Liver (tissue), 8 donors: ENCODE measurements at regions not wholly inside any gene's neighbourhood (a gene's known extent, or its start where the extent isn't known, plus 50 kb on each side); places are given as distances from the start of the nearest gene placed in this dataset.

Source experiments
- DNase-seq: peaks from one replicate; pipeline ENCODE4 v3.0.0-alpha.2; 2017; ENCODE audit warnings: low spot score
- H3K27ac ChIP-seq, 2 donors: one replicate each; pipeline ENCODE4 v1.7.0; 2013; ENCODE audit warnings: inconsistent platforms in 2 of 2, low read length in 2 of 2, control low read depth in 1 of 2, low read depth in 1 of 2, mild to moderate bottlenecking in 1 of 2
- H3K27me3 ChIP-seq, 4 donors: one replicate each; pipeline versions ENCODE4 v1.6.1 to v1.7.0; 2013; ENCODE audit warnings: low read length in 3 of 4, inconsistent platforms in 1 of 4, mild to moderate bottlenecking in 1 of 4, moderate library complexity in 1 of 4; ENCODE audit not compliant: control insufficient read depth in 4 of 4, insufficient read depth in 4 of 4
- H3K36me3 ChIP-seq, 4 donors: one replicate each; pipeline versions ENCODE4 v1.6.1 to v1.7.0; 2013; ENCODE audit warnings: low read length in 3 of 4, mild to moderate bottlenecking in 3 of 4, low read depth in 1 of 4, moderate library complexity in 1 of 4; ENCODE audit not compliant: control insufficient read depth in 4 of 4, insufficient read depth in 3 of 4
- H3K4me1 ChIP-seq, 4 donors: one replicate each; pipeline versions ENCODE4 v1.6.1 to v1.7.0; 2013; ENCODE audit warnings: low read length in 3 of 4, mild to moderate bottlenecking in 3 of 4, moderate library complexity in 1 of 4; ENCODE audit not compliant: control insufficient read depth in 4 of 4, insufficient read depth in 4 of 4
- H3K4me3 ChIP-seq, 3 donors: one replicate each; pipeline versions ENCODE4 v1.6.1 to v1.7.0; 2013; ENCODE audit warnings: low read length in 3 of 3, control low read depth in 1 of 3, low read depth in 1 of 3, mild to moderate bottlenecking in 1 of 3
- H3K9ac ChIP-seq, 2 donors: one replicate each; pipeline ENCODE4 v1.7.0; 2013; ENCODE audit warnings: low read length in 2 of 2, mild to moderate bottlenecking in 2 of 2, moderate library complexity in 2 of 2, control low read depth in 1 of 2, low read depth in 1 of 2
- H3K9me3 ChIP-seq, 4 donors: one replicate each; pipeline versions ENCODE4 v1.6.1 to v1.7.0; 2013; ENCODE audit warnings: low read length in 3 of 4; ENCODE audit not compliant: control insufficient read depth in 4 of 4
- CTCF ChIP-seq: fragments of 150-350 bp; IDR thresholded peaks from 2 replicates; pipeline ENCODE4 v1.5.1; 2017; ENCODE audit warnings: improper control_type of control experiment, low read depth, low read length; ENCODE audit not compliant: missing input control
- EGR1 ChIP-seq, 2 donors: IDR thresholded peaks; 2 replicates each; pipeline ENCODE4 v1.6.1; 2016 to 2018; ENCODE audit warnings: antibody characterized with exemption in 2 of 2, low read depth in 2 of 2
- FOXA1 ChIP-seq: IDR thresholded peaks from 2 replicates; pipeline ENCODE4 v1.6.1; 2016; ENCODE audit warnings: antibody characterized with exemption
- FOXA2 ChIP-seq: IDR thresholded peaks from 2 replicates; pipeline ENCODE4 v1.6.1; 2016; ENCODE audit warnings: antibody characterized with exemption
- GABPA ChIP-seq, 2 donors: IDR thresholded peaks in 1 of 2; conservative IDR thresholded peaks in 1 of 2; 2 replicates each; pipeline ENCODE4 v1.6.1; 2016; ENCODE audit warnings: antibody characterized with exemption in 2 of 2, mild to moderate bottlenecking in 1 of 2, moderate library complexity in 1 of 2
- HNF4A ChIP-seq, 2 donors: conservative IDR thresholded peaks; 2 replicates each; pipeline ENCODE4 v1.6.1; 2016; ENCODE audit warnings: antibody characterized with exemption in 2 of 2, mild to moderate bottlenecking in 2 of 2
- HNF4G ChIP-seq: IDR thresholded peaks from 2 replicates; pipeline ENCODE4 v1.6.1; 2016; ENCODE audit warnings: antibody characterized with exemption
- JUND ChIP-seq, 2 donors: IDR thresholded peaks; 2 replicates each; pipeline ENCODE4 v1.6.1; 2016; ENCODE audit warnings: antibody characterized with exemption in 2 of 2
- MAX ChIP-seq: IDR thresholded peaks from 2 replicates; pipeline ENCODE4 v1.6.1; 2016; ENCODE audit warnings: antibody characterized with exemption
- RAD21 ChIP-seq, 2 donors: IDR thresholded peaks; 2 replicates each; pipeline ENCODE4 v1.6.1; 2016; ENCODE audit warnings: antibody characterized with exemption in 2 of 2, mild to moderate bottlenecking in 2 of 2
- RXRA ChIP-seq, 2 donors: IDR thresholded peaks; 2 replicates each; pipeline ENCODE4 v1.6.1; 2017 to 2018; ENCODE audit warnings: antibody characterized with exemption in 2 of 2, mild to moderate bottlenecking in 1 of 2
- SP1 ChIP-seq: IDR thresholded peaks from 2 replicates; pipeline ENCODE4 v1.6.1; 2018; ENCODE audit warnings: antibody characterized with exemption, mild to moderate bottlenecking
- TAF1 ChIP-seq: conservative IDR thresholded peaks from 2 replicates; pipeline ENCODE4 v1.6.1; 2016; ENCODE audit warnings: antibody characterized with exemption, mild to moderate bottlenecking
- YY1 ChIP-seq: IDR thresholded peaks from 2 replicates; pipeline ENCODE4 v1.6.1; 2016; ENCODE audit warnings: antibody characterized with exemption, mild to moderate bottlenecking
- WGBS: extraction: QIAGEN DNeasy Blood & Tissue Kit; methylation state at CpG from one replicate; pipeline ENCODE4 v1.1.7; 2013; 5-methylcytosine and 5-hydroxymethylcytosine counted together
- TF ChIP-seq, protein P1 (sequence below): IDR thresholded peaks from 2 replicates; pipeline ENCODE4 v1.6.1; 2016; ENCODE audit warnings: antibody characterized with exemption
- TF ChIP-seq, protein P2 (sequence below): IDR thresholded peaks from 2 replicates; pipeline ENCODE4 v1.6.1; 2016; ENCODE audit warnings: antibody characterized with exemption
- TF ChIP-seq, protein P3 (sequence below): IDR thresholded peaks from 2 replicates; pipeline ENCODE4 v1.6.1; 2016; ENCODE audit warnings: antibody characterized with exemption, mild to moderate bottlenecking
- donor health status: healthy.
- donor health status: healthy.
- donor health status: healthy.
- donor health status: healthy.
- donor health status: healthy.

- TF ChIP-seq, protein P1, sequence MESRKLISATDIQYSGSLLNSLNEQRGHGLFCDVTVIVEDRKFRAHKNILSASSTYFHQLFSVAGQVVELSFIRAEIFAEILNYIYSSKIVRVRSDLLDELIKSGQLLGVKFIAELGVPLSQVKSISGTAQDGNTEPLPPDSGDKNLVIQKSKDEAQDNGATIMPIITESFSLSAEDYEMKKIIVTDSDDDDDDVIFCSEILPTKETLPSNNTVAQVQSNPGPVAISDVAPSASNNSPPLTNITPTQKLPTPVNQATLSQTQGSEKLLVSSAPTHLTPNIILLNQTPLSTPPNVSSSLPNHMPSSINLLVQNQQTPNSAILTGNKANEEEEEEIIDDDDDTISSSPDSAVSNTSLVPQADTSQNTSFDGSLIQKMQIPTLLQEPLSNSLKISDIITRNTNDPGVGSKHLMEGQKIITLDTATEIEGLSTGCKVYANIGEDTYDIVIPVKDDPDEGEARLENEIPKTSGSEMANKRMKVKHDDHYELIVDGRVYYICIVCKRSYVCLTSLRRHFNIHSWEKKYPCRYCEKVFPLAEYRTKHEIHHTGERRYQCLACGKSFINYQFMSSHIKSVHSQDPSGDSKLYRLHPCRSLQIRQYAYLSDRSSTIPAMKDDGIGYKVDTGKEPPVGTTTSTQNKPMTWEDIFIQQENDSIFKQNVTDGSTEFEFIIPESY = no peak
- TF ChIP-seq TAF1 = no peak
These were observed 56.9 kb upstream of the GPRIN3 start (continued) for GRCh38 chr4:89364541-89364940.

DNA sequence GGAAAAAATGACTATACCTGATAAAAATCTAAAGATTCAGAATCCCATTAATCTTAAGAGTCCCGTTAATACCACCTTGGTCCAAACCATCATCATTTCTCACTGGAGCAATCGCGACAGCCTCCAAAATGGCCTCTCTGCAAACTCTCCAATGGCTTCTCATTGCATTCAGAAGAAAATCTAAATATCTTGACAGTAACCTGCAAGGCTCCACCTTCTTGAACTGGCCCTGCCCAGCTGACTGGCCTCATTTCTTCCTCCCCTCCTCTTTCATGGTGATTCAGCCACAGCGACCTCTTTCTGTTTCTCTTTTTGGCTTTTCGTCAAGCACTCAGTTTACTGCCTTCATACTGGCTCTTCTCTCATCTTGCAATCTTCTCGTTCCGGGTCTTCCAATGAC lies 56.2 kb upstream of the GPRIN3 start:
- H3K4me3 ChIP-seq = no peak overlapping the region
- no peak overlapping the region for H3K27ac ChIP-seq
- TF ChIP-seq GABPA (IDR thresholded peaks at IDR 0.05 in 1 of 2, conservative IDR thresholded peaks at IDR 0.05 in 1 of 2) (no peak), JUND (IDR thresholded peaks at IDR 0.05) (no peak), EGR1 (IDR thresholded peaks at IDR 0.05; ENCODE audit: low read depth in 2 of 2) (no peak), MAX (no peak), HNF4G (no peak), RAD21 (IDR thresholded peaks at IDR 0.05) (no peak), FOXA1 (no peak), HNF4A (conservative IDR thresholded peaks at IDR 0.05) (no peak), CTCF (no peak), SP1 (no peak)
- no peaks in the 10 kb centered on the region for H3K36me3 ChIP-seq
- no peak overlapping the region for H3K9ac ChIP-seq
- no peaks in the 10 kb centered on the region for H3K4me1 ChIP-seq
- H3K27me3 ChIP-seq = peaks cover 0 to 3% (median 0%) of the 10 kb centered on the region in 4 donors
- WGBS = 89% methylated on average over 7 of the region's 7 CpGs
- no peak for DNase-seq
- no peaks in the 10 kb centered on the region for H3K9me3 ChIP-seq

DNA sequence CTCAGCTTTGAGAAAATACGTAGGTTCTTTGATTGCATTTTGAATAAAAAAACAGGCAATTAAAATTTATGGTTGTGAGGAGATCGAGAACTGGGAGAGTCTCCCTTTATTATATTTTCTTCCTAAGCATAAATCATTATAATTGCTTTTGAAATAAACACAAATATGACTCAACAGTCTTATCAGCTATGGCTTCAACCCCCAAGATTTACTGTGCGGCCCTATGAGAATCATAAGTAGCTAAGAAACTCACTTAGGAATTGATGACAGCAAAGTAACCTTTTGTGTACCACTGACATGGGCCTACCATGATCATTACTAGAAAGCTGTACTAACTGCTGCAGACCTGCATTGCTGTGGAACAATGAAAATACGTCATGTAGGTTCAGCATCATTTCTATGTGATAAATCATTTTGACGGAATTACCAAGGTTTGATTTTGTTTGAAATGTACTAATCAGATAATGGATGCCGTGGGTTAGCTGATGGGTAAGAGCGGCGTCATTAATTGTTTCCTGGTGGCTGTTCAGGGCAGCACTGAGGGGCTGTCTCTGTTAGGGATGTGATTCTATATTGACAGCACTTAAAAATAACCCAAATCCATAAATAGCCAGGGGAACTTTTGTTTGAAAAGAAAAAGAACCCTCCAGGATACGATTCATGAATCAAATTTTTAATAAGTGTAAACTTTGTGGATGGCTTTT lies 51.5 kb upstream of the GPRIN3 start:
- Histone ChIP-seq H3K4me3 (no peak overlapping the region), H3K9ac (no peak overlapping the region), H3K9me3 (no peaks in the 10 kb centered on the region), H3K4me1 (no peaks in the 10 kb centered on the region), H3K36me3 (no peaks in the 10 kb centered on the region), H3K27me3 (peaks cover 0 to 3% (median 0%) of the 10 kb centered on the region in 4 donors), H3K27ac (no peak overlapping the region)
- 83% methylated on average over 9 of the region's 9 CpGs for WGBS
- DNase-seq = no peak
- no peak for TF ChIP-seq FOXA2
- TF ChIP-seq, protein P2, sequence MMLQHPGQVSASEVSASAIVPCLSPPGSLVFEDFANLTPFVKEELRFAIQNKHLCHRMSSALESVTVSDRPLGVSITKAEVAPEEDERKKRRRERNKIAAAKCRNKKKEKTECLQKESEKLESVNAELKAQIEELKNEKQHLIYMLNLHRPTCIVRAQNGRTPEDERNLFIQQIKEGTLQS = no peak
- no peak for TF ChIP-seq RXRA (IDR thresholded peaks at IDR 0.05)
- TF ChIP-seq RAD21 (IDR thresholded peaks at IDR 0.05) = no peak
- TF ChIP-seq, protein P3, sequence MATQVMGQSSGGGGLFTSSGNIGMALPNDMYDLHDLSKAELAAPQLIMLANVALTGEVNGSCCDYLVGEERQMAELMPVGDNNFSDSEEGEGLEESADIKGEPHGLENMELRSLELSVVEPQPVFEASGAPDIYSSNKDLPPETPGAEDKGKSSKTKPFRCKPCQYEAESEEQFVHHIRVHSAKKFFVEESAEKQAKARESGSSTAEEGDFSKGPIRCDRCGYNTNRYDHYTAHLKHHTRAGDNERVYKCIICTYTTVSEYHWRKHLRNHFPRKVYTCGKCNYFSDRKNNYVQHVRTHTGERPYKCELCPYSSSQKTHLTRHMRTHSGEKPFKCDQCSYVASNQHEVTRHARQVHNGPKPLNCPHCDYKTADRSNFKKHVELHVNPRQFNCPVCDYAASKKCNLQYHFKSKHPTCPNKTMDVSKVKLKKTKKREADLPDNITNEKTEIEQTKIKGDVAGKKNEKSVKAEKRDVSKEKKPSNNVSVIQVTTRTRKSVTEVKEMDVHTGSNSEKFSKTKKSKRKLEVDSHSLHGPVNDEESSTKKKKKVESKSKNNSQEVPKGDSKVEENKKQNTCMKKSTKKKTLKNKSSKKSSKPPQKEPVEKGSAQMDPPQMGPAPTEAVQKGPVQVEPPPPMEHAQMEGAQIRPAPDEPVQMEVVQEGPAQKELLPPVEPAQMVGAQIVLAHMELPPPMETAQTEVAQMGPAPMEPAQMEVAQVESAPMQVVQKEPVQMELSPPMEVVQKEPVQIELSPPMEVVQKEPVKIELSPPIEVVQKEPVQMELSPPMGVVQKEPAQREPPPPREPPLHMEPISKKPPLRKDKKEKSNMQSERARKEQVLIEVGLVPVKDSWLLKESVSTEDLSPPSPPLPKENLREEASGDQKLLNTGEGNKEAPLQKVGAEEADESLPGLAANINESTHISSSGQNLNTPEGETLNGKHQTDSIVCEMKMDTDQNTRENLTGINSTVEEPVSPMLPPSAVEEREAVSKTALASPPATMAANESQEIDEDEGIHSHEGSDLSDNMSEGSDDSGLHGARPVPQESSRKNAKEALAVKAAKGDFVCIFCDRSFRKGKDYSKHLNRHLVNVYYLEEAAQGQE = no peak
- no peak for TF ChIP-seq FOXA1
- no peak for TF ChIP-seq HNF4G
- TF ChIP-seq, protein P1 = no peak
- no peak for TF ChIP-seq YY1
- TF ChIP-seq MAX = no peak
- no peak for TF ChIP-seq JUND (IDR thresholded peaks at IDR 0.05)
